GM10248 (cell line): ENCODE measurements at regions not wholly inside any gene's neighbourhood (a gene's known extent, or its start where the extent isn't known, plus 50 kb on each side); places are given as distances from the start of the nearest gene placed in this dataset.

Experiments used
- CTCF ChIA-PET: fragments of 300-600 bp; sonication (Branson Sonifier 250); formaldehyde crosslinking; extraction: SDS; loops from one replicate; lab custom pipeline; 2021; ENCODE audit warnings: antibody characterized with exemption; lab: Yijun Ruan, JAX
- POLR2A ChIA-PET: fragments of 350-650 bp; sonication (Branson Sonifier 250); formaldehyde crosslinking; extraction: SDS; loops from one replicate; lab custom pipeline; 2020; ENCODE audit warnings: antibody characterized with exemption; lab: Yijun Ruan, JAX
- DNase-seq: peaks from one replicate; pipeline ENCODE4 v3.0.0; 2012; ENCODE audit errors: extremely low spot score
- TF ChIP-seq, protein P1 (sequence below): IDR thresholded peaks from 2 replicates; pipeline ENCODE4 v1.5.1; 2012; ENCODE audit warnings: mild to moderate bottlenecking, low read depth; ENCODE audit errors: extremely low read depth, missing control alignments, control extremely low read depth

DNA sequence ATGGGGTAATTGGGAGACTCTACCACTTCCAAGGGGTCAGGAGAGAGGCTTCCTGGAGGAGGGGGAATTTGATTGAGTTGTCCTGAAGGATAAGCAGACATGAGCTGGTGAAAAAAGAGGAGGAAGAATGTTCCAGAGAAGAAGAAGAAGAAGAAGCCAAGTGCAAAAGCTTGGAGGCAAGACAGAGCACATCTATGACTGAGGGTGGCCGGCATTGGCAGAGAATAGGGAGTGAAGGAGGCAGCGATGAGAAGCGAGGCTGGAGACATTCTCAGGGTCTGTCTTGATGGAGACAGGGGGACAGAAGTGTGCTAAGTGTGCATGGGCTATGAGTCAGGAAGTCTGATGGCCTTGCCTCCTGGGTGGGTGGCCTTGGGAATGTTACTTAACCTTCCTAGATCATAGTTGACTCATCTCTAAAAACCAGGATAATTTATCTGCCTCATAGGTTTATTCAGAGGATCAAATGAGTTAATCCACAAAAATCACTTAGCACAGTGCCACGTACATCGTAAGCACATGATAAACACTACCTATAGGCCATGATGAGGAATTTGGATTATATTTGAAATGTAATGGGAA is 171.7 kb downstream of the ABCC12 start:
- no peak for DNase-seq
- POLR2A ChIA-PET = no interaction called here
- CTCF ChIA-PET = no interaction called here
- TF ChIP-seq, protein P1, sequence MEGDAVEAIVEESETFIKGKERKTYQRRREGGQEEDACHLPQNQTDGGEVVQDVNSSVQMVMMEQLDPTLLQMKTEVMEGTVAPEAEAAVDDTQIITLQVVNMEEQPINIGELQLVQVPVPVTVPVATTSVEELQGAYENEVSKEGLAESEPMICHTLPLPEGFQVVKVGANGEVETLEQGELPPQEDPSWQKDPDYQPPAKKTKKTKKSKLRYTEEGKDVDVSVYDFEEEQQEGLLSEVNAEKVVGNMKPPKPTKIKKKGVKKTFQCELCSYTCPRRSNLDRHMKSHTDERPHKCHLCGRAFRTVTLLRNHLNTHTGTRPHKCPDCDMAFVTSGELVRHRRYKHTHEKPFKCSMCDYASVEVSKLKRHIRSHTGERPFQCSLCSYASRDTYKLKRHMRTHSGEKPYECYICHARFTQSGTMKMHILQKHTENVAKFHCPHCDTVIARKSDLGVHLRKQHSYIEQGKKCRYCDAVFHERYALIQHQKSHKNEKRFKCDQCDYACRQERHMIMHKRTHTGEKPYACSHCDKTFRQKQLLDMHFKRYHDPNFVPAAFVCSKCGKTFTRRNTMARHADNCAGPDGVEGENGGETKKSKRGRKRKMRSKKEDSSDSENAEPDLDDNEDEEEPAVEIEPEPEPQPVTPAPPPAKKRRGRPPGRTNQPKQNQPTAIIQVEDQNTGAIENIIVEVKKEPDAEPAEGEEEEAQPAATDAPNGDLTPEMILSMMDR = no peak

DNA sequence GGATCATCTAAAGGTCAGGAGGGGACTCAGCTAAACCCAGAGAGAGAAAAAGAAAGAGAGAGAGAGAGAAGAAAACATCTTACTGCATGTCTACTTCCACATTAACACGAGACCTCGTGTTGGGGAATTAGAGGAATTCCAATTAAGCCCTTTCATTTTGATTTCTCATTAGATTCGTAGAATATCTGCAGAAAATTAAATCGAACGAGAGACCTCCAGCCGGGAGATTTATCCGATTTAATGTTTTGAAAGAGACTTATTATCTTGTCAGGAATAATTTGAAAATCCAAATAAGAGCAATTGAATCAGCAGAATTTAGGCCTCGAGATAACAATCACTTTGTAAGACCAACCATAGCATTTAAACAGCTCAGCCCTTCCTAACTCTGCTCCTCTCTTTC is 175.6 kb downstream of the ABCC12 start:
- TF ChIP-seq, protein P1 = no peak
- POLR2A ChIA-PET = no interaction called here
- DNase-seq = no peak
- CTCF ChIA-PET = interaction anchor here (1.0 kb wide), 1 partner anchor 15 kb away, joined by 3 read pairs; no protein-coding TSS in a partner anchor

DNA sequence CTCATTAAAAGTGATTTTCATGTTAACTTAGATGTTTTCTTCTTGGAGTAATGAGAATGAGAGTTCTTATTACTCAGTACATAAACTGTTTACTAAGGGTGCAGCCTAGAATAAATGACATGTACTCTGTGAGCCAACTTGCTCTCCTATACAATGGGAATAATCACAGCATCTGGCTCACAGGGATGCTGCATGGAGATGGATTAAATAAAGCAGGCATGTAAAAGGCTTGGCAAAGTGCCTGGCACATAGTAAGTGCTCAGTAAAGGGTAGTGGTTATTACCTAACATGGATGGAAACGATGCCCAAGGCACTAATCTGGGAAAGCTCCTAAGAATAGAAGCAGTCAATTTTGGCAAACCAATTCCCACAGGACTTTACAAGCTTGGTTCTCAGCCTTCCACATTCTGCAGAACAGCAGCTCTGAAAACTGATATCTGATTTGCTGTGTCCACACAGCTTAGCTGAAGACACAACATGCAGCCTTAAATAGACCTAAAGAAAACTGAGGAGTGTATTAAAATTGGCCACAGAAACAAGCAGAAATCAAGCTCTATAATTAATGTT is 176.1 kb downstream of the ABCC12 start:
- ChIA-PET CTCF (interaction anchor here (1.0 to 1.8 kb wide), 2 partner anchors 8 to 14 kb away, joined by 3 to 4 read pairs; no protein-coding TSS in a partner anchor), POLR2A (no interaction called here)
- no peak for DNase-seq
- TF ChIP-seq, protein P1 = no peak

DNA sequence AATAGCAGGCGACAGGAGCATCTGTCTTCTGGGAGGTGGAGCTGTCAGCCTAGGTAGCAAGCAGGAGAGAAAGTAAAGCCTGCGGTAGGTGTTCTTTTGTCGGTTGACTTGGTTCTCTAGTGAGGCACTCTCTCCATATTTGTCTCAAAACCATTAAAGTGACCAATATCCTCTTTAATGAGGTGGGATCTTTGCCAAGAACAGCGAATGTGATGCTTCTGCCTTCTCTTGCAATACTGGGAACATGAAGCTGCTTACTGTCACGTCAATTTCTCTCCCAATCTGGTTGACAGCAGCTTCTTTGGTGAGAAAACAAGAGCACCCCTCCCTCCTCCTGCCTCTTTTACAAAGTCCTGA is 176.7 kb downstream of the ABCC12 start:
- no peak for DNase-seq
- TF ChIP-seq, protein P1 = no peak
- ChIA-PET POLR2A (no interaction called here), CTCF (interaction anchor here (1.8 kb wide), 1 partner anchor 8 kb away, joined by 4 read pairs; no protein-coding TSS in a partner anchor)

DNA sequence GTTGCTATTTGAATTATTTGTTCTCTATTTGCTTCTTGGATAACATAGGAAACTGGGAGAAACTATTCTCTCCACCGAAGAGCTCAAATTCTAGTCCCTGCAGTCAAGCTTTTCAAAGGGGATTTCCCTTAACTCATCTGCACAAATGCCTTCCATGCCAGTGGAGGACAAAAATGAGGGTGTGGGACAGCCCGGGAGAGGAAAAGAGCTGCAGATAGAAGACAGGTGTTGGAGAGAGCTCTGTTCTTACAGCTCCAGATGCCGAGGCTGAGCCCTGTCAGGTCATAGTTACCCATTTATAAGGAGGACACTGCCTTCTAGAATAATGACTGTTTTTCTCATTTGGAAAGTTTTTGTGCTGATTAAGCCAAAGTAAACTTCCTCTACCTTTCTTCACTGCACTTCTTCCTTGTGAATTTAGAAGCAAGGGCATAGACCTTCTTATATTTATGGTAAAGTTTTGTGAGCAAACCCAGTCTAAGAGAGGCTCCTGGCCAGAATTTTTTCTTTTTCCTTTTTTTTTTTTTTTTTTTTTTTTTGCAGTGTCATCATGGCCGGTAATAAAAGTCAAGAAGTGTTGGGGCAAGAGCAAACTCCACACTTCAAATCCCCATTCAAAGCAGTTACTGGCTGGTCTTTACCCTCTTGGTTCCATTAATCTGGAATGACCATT is 177.2 kb downstream of the ABCC12 start:
- CTCF ChIA-PET = interaction anchor here (0.9 to 2.8 kb wide), 5 partner anchors 9 to 29 kb away, joined by 3 to 15 read pairs (median 3); no protein-coding TSS in a partner anchor
- POLR2A ChIA-PET = no interaction called here
- no peak for DNase-seq
- TF ChIP-seq, protein P1 = no peak

DNA sequence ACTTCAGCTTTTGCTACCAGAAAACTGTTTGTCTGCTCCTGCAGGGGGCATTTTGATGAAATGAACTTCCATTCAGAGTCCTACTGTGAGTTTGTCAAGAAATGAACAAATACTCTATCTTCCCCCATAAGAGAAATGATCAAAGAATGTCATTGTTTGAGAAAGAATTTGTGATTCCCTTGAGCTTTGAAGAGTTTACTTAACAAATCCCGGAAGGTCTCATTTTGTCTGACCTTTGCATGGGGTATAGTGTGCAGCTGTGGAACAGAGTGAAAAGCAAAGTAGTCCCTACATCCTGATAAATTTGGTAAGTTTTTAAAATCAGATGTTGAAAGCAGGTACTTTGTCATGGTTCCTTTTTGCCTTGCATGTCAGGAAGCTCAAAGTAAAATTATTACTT is 178.0 kb downstream of the ABCC12 start:
- no peak for DNase-seq
- TF ChIP-seq, protein P1 = no peak
- ChIA-PET POLR2A (interaction anchor here (0.6 kb wide), 1 partner anchor 20 kb away, joined by 5 read pairs; no protein-coding TSS in a partner anchor), CTCF (interaction anchor here (0.9 to 2.8 kb wide), 9 partner anchors 9 to 187 kb away, joined by 3 to 15 read pairs (median 3); no protein-coding TSS in a partner anchor)
